ENCODE measurements at regions not wholly inside any gene's neighbourhood (a gene's known extent, or its start where the extent isn't known, plus 50 kb on each side); places are given as distances from the start of the nearest gene placed in this dataset.

DNA sequence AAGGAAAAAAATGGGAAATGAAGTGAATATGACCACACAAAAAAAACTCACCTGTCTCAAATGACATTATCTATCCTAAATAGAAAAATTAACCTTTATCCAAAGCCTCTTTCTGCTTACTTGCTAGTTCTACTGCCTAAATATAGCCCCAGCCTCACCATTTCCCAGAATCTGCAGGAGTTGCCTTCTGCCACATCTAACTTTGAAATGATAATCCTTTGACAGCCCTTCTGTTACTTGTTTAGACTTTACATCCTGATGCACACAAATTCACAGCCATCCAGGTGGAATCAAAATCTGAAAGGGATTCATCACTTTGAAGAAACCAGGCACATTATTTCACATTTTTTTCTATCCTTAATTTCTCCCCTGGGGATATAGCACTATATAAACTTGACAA, 1356.2 kb upstream of the NXPH2 start:
- TF ChIP-seq POLR2AphosphoS5 (IDR thresholded peaks at IDR 0.05): no peak
- no peak for TF ChIP-seq EZH2 (IDR thresholded peaks at IDR 0.05; ENCODE audit: borderline replicate concordance, insufficient read depth, low read length, poor library complexity, severe bottlenecking)
- TF ChIP-seq, protein P1, sequence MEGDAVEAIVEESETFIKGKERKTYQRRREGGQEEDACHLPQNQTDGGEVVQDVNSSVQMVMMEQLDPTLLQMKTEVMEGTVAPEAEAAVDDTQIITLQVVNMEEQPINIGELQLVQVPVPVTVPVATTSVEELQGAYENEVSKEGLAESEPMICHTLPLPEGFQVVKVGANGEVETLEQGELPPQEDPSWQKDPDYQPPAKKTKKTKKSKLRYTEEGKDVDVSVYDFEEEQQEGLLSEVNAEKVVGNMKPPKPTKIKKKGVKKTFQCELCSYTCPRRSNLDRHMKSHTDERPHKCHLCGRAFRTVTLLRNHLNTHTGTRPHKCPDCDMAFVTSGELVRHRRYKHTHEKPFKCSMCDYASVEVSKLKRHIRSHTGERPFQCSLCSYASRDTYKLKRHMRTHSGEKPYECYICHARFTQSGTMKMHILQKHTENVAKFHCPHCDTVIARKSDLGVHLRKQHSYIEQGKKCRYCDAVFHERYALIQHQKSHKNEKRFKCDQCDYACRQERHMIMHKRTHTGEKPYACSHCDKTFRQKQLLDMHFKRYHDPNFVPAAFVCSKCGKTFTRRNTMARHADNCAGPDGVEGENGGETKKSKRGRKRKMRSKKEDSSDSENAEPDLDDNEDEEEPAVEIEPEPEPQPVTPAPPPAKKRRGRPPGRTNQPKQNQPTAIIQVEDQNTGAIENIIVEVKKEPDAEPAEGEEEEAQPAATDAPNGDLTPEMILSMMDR (IDR thresholded peaks at IDR 0.05; ENCODE audit: poor library complexity, severe bottlenecking): no peak
- no peak for TF ChIP-seq EP300 (conservative IDR thresholded peaks at IDR 0.05; ENCODE audit: poor library complexity, severe bottlenecking)
- no peak for TF ChIP-seq SMC3 (conservative IDR thresholded peaks at IDR 0.05; ENCODE audit: poor library complexity)
- TF ChIP-seq, protein P2, sequence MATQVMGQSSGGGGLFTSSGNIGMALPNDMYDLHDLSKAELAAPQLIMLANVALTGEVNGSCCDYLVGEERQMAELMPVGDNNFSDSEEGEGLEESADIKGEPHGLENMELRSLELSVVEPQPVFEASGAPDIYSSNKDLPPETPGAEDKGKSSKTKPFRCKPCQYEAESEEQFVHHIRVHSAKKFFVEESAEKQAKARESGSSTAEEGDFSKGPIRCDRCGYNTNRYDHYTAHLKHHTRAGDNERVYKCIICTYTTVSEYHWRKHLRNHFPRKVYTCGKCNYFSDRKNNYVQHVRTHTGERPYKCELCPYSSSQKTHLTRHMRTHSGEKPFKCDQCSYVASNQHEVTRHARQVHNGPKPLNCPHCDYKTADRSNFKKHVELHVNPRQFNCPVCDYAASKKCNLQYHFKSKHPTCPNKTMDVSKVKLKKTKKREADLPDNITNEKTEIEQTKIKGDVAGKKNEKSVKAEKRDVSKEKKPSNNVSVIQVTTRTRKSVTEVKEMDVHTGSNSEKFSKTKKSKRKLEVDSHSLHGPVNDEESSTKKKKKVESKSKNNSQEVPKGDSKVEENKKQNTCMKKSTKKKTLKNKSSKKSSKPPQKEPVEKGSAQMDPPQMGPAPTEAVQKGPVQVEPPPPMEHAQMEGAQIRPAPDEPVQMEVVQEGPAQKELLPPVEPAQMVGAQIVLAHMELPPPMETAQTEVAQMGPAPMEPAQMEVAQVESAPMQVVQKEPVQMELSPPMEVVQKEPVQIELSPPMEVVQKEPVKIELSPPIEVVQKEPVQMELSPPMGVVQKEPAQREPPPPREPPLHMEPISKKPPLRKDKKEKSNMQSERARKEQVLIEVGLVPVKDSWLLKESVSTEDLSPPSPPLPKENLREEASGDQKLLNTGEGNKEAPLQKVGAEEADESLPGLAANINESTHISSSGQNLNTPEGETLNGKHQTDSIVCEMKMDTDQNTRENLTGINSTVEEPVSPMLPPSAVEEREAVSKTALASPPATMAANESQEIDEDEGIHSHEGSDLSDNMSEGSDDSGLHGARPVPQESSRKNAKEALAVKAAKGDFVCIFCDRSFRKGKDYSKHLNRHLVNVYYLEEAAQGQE (IDR thresholded peaks at IDR 0.05; ENCODE audit: borderline replicate concordance): no peak
